B cell (primary cell): ENCODE measurements at regions not wholly inside any gene's neighbourhood (a gene's known extent, or its start where the extent isn't known, plus 50 kb on each side); places are given as distances from the start of the nearest gene placed in this dataset.

Experiments
- ATAC-seq: fragments of 200-7000 bp; cut with Tn5 transposase; one replicate; pipeline ENCODE4 v1.10.0; 2021; ENCODE audit warnings: low read depth, mild to moderate bottlenecking, moderate number of reproducible peaks, moderate library complexity
- CTCF ChIA-PET: fragments of 350-600 bp; sonication (Branson Sonifier 250); formaldehyde crosslinking; loops from one replicate; lab custom pipeline; 2021; ENCODE audit warnings: antibody characterized with exemption, inconsistent platforms; lab: Charles Lee
- POLR2A ChIA-PET: fragments of 350-600 bp; sonication (Branson Sonifier 250); formaldehyde crosslinking; loops from one replicate; lab custom pipeline; 2021; ENCODE audit warnings: antibody characterized with exemption; lab: Charles Lee
- DNase-seq: peaks from one replicate; pipeline ENCODE4 v3.0.0; 2013
- H2AFZ ChIP-seq: 2 replicates; pipeline ENCODE4 v1.6.1; 2012; ENCODE audit warnings: mild to moderate bottlenecking, low read depth, low read length; ENCODE audit not compliant: insufficient read depth, poor library complexity, severe bottlenecking
- H3K27ac ChIP-seq, 2 donors: 1 replicate in 1 of 2; 2 replicates in 1 of 2; pipeline ENCODE4 v1.5.1; 2012 to 2013; ENCODE audit warnings: low read length in 2 of 2, mild to moderate bottlenecking in 2 of 2, moderate library complexity in 1 of 2
- H3K27me3 ChIP-seq, 4 experiments: fragments of 200-600 bp in 1 of 4; sonication (generic) in 1 of 4; replicated peaks in 1 of 4; 1 replicate in 2 of 4; 2 replicates in 2 of 4; pipeline versions ENCODE4 v1.6.1 to v1.7.0; 2013 to 2016; ENCODE audit warnings: low read length in 3 of 4, mild to moderate bottlenecking in 2 of 4, mixed read lengths in 1 of 4, moderate library complexity in 1 of 4; ENCODE audit not compliant: insufficient read depth in 4 of 4, control insufficient read depth in 3 of 4; ENCODE audit errors: control extremely low read depth in 1 of 4
- H3K36me3 ChIP-seq, 2 experiments: replicated peaks in 1 of 2; 1 replicate in 1 of 2; 2 replicates in 1 of 2; pipeline versions ENCODE4 v1.6.1 to v1.7.1; 2013; ENCODE audit warnings: low read length in 1 of 2; ENCODE audit not compliant: insufficient read depth in 2 of 2, control insufficient read depth in 1 of 2; ENCODE audit errors: control extremely low read depth in 1 of 2, extremely low read depth in 1 of 2
- H3K4me1 ChIP-seq, 2 donors: fragments of 200-600 bp in 1 of 2; sonication (generic) in 1 of 2; 1 replicate in 1 of 2; 2 replicates in 1 of 2; pipeline versions ENCODE4 v1.5.1 to v1.6.1; 2013 to 2017; ENCODE audit warnings: low read length in 2 of 2; ENCODE audit not compliant: control insufficient read depth in 2 of 2, insufficient read depth in 2 of 2
- H3K4me2 ChIP-seq: replicated peaks from 2 replicates; pipeline ENCODE3; 2012; ENCODE audit warnings: mild to moderate bottlenecking, low read depth, low read length; ENCODE audit not compliant: poor library complexity, severe bottlenecking
- H3K4me3 ChIP-seq, 5 experiments: fragments of 200-600 bp in 1 of 5; sonication (generic) in 1 of 5; 1 replicate in 3 of 5; 2 replicates in 2 of 5; pipeline versions ENCODE4 v1.5.1 to v1.7.0; 2011 to 2016; ENCODE audit warnings: low read length in 4 of 5, mild to moderate bottlenecking in 4 of 5, low read depth in 2 of 5, control low read depth in 1 of 5, moderate library complexity in 1 of 5; ENCODE audit not compliant: insufficient read depth in 1 of 5; ENCODE audit errors: control extremely low read depth in 1 of 5, extremely low read depth in 1 of 5
- H3K79me2 ChIP-seq: fragments of 200-600 bp; sonication (generic); one replicate; pipeline ENCODE4 v1.6.0; 2016; ENCODE audit warnings: low read length; ENCODE audit not compliant: control insufficient read depth, insufficient read depth
- H3K9ac ChIP-seq: fragments of 200-600 bp; sonication (generic); 2 replicates; pipeline ENCODE4 v1.6.1; 2017; ENCODE audit warnings: mild to moderate bottlenecking, low read length, moderate library complexity
- H3K9me3 ChIP-seq, 3 donors: one replicate each; pipeline versions ENCODE4 v1.6.1 to v1.7.1; 2013; ENCODE audit warnings: low read length in 2 of 3; ENCODE audit not compliant: control insufficient read depth in 2 of 3, insufficient read depth in 1 of 3; ENCODE audit errors: control extremely low read depth in 1 of 3
- H4K20me1 ChIP-seq: 2 replicates; pipeline ENCODE4 v1.6.0; 2012; ENCODE audit warnings: mild to moderate bottlenecking, low read length; ENCODE audit not compliant: insufficient read depth, control insufficient read depth, poor library complexity, severe bottlenecking
- H3K27ac Mint-ChIP-seq: one replicate; pipeline ENCODE4 v1.8.0; 2021; ENCODE audit warnings: mixed read lengths
- H3K27me3 Mint-ChIP-seq: one replicate; pipeline ENCODE4 v1.8.0; 2021; ENCODE audit warnings: mixed read lengths
- H3K4me1 Mint-ChIP-seq: one replicate; pipeline ENCODE4 v1.8.0; 2021; ENCODE audit warnings: mixed read lengths
- H3K4me3 Mint-ChIP-seq: one replicate; pipeline ENCODE4 v1.8.0; 2021; ENCODE audit warnings: mixed read lengths
- H3K9me3 Mint-ChIP-seq: one replicate; pipeline ENCODE4 v1.8.0; 2022; ENCODE audit warnings: mixed read lengths; ENCODE audit not compliant: insufficient read depth
- EZH2 ChIP-seq: IDR thresholded peaks from 2 replicates; pipeline ENCODE4 v1.6.1; 2012; ENCODE audit warnings: borderline replicate concordance, low read depth, mild to moderate bottlenecking, moderate library complexity, low read length; ENCODE audit not compliant: insufficient read depth, poor library complexity, severe bottlenecking
- WGBS: methylation state at CpG from one replicate; pipeline ENCODE4 v1.1.5; 2013; ENCODE audit warnings: missing lambda C conversion rate; ENCODE audit not compliant: insufficient coverage; 5-methylcytosine and 5-hydroxymethylcytosine counted together
- intact Hi-C: fragments of 100-400 bp; cut with micrococcal nuclease; formaldehyde crosslinking; loops from one replicate; pipeline ENCODE4 v1.10.0; 2022
- TF ChIP-seq, protein P1 (sequence below): fragments of 200-600 bp; IDR thresholded peaks from one replicate; pipeline ENCODE4 v1.8.0; 2022; ENCODE audit warnings: antibody characterized with exemption, mild to moderate bottlenecking

DNA sequence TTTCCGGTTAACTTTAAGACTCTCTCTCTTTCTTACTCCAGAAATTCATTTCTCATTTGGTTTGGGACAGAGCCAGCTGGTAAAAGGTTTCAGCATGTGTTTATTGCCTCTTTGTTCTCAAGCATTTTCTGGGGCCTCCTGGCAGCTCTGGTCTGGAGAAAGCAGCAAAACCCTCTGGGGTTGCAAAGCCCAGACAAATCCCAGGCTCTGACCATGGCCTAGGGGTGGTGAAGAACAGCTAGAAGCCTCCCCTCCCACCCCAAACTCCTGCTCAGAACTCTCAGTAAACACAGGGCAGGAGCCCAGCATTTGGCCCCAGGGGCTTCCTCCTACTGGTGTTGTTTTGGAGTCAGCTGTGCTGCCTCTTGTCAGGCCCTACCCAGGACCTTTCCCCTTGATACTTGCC, 124.2 kb upstream of the SERP2 start:
- TF ChIP-seq, protein P1, sequence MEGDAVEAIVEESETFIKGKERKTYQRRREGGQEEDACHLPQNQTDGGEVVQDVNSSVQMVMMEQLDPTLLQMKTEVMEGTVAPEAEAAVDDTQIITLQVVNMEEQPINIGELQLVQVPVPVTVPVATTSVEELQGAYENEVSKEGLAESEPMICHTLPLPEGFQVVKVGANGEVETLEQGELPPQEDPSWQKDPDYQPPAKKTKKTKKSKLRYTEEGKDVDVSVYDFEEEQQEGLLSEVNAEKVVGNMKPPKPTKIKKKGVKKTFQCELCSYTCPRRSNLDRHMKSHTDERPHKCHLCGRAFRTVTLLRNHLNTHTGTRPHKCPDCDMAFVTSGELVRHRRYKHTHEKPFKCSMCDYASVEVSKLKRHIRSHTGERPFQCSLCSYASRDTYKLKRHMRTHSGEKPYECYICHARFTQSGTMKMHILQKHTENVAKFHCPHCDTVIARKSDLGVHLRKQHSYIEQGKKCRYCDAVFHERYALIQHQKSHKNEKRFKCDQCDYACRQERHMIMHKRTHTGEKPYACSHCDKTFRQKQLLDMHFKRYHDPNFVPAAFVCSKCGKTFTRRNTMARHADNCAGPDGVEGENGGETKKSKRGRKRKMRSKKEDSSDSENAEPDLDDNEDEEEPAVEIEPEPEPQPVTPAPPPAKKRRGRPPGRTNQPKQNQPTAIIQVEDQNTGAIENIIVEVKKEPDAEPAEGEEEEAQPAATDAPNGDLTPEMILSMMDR: no peak
- no peak for TF ChIP-seq EZH2
- Mint-ChIP-seq H3K27ac (no peak overlapping the region), H3K27me3 (no peaks in the 10 kb centered on the region), H3K4me3 (no peak overlapping the region), H3K9me3 (no peaks in the 10 kb centered on the region), H3K4me1 (no peaks in the 10 kb centered on the region)
- ChIA-PET POLR2A (no interaction called here), CTCF (interaction anchor here (1.3 kb wide), 1 partner anchor 349 kb away, joined by 3 read pairs; no protein-coding TSS in a partner anchor)
- Histone ChIP-seq H3K9ac (no peak overlapping the region), H3K9me3 (no peaks in the 10 kb centered on the region), H3K4me1 (no peaks in the 10 kb centered on the region), H2AFZ (no peak overlapping the region), H3K4me3 (no peak overlapping the region), H4K20me1 (no peaks in the 10 kb centered on the region), H3K27me3 (no peaks in the 10 kb centered on the region), H3K36me3 (no peaks in the 10 kb centered on the region), H3K4me2 (no peak overlapping the region), H3K27ac (no peak overlapping the region), H3K79me2 (no peaks in the 10 kb centered on the region)
- ATAC-seq: no peak
- no CpG with 5 or more reads among the region's 1 CpG for WGBS
- intact Hi-C loops: no loop called here
- DNase-seq: no peak

DNA sequence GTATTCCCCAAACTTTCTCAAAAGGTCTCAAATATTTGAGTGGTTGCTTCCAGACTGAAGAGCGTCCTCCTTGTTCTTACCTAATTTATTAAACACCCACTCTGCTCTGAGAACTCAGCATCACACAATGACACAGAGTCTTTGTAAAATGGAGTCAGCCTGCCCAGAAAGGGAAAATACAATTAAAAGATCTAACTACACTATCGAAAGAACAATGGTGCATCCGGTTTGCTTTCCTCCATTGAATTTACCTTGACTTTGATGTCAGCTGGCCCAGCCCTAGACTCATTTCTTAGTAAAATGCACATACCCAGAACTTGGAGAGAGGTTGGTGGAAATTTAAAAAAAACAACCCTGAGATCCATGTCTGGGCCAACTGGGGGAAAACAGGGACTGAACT, 120.7 kb upstream of the SERP2 start:
- Mint-ChIP-seq H3K4me3 (no peak overlapping the region), H3K27me3 (no peaks in the 10 kb centered on the region), H3K27ac (no peak overlapping the region), H3K4me1 (no peaks in the 10 kb centered on the region), H3K9me3 (no peaks in the 10 kb centered on the region)
- H3K9me3 ChIP-seq: no peaks in the 10 kb centered on the region
- H3K4me3 ChIP-seq: no peak overlapping the region
- H2AFZ ChIP-seq: no peak overlapping the region
- CTCF ChIA-PET: interaction anchor here (0.9 kb wide), 1 partner anchor 183 kb away, joined by 3 read pairs; no protein-coding TSS in a partner anchor
- intact Hi-C loops: loop anchor here (10.0 kb wide), 2 partner anchors 662 to 1062 kb away; no protein-coding TSS in a partner anchor
- no peaks in the 10 kb centered on the region for H3K27me3 ChIP-seq
- no CpG with 5 or more reads among the region's 3 CpGs for WGBS
- DNase-seq: no peak
- H3K4me1 ChIP-seq: no peaks in the 10 kb centered on the region
- POLR2A ChIA-PET: no interaction called here
- no peaks in the 10 kb centered on the region for H3K36me3 ChIP-seq
- no peaks in the 10 kb centered on the region for H3K79me2 ChIP-seq
- TF ChIP-seq EZH2: no peak
- TF ChIP-seq, protein P1: no peak
- no peaks in the 10 kb centered on the region for H4K20me1 ChIP-seq
- no peak for ATAC-seq
- H3K4me2 ChIP-seq: no peak overlapping the region
- H3K27ac ChIP-seq: no peak overlapping the region
- no peak overlapping the region for H3K9ac ChIP-seq
